SU-DHL-6 (cell line): ENCODE measurements at regions not wholly inside any gene's neighbourhood (a gene's known extent, or its start where the extent isn't known, plus 50 kb on each side); places are given as distances from the start of the nearest gene placed in this dataset.

Experiments used
- H2AFZ ChIP-seq: fragments of 200-600 bp; sonication (generic); 2 replicates; pipeline ENCODE4 v1.6.1; 2014; ENCODE audit warnings: low read depth, mild to moderate bottlenecking, moderate library complexity, mixed read lengths, antibody characterized with exemption, low read length; ENCODE audit not compliant: severe bottlenecking
- H3F3A ChIP-seq: fragments of 200-600 bp; shearing (Covaris generic); 2 replicates; pipeline ENCODE4 v1.6.0; 2016; ENCODE audit warnings: antibody characterized with exemption, mild to moderate bottlenecking; ENCODE audit not compliant: insufficient read depth
- H3K27ac ChIP-seq: fragments of 200-600 bp; sonication (generic); 2 replicates; pipeline ENCODE4 v1.5.1; 2016; ENCODE audit warnings: low read depth, mild to moderate bottlenecking, low read length, moderate library complexity, mixed read lengths
- H3K27me3 ChIP-seq: fragments of 200-600 bp; sonication (generic), shearing (Covaris generic); 2 replicates; pipeline ENCODE4 v1.6.0; 2014; ENCODE audit warnings: mild to moderate bottlenecking, low read length
- H3K36me3 ChIP-seq: fragments of 200-600 bp; sonication (generic); 2 replicates; pipeline ENCODE4 v1.6.1; 2014; ENCODE audit warnings: mild to moderate bottlenecking, low read length, mixed read lengths
- H3K4me2 ChIP-seq: fragments of 300-600, 200-600 bp; shearing (Covaris generic), sonication (generic); 2 replicates; pipeline ENCODE4 v1.6.0; 2014; ENCODE audit warnings: low read length, low read depth, mild to moderate bottlenecking; ENCODE audit not compliant: poor library complexity, severe bottlenecking
- H3K4me3 ChIP-seq: fragments of 200-600 bp; sonication (generic); 2 replicates; pipeline ENCODE4 v1.5.1; 2014; ENCODE audit warnings: antibody characterized with exemption, low read length, mild to moderate bottlenecking, mixed read lengths; ENCODE audit not compliant: insufficient read depth, poor library complexity, severe bottlenecking
- H3K79me2 ChIP-seq: fragments of 200-600 bp; sonication (generic); 2 replicates; pipeline ENCODE4 v1.6.1; 2014; ENCODE audit warnings: mild to moderate bottlenecking, low read length, moderate library complexity; ENCODE audit not compliant: insufficient read depth
- H3K9ac ChIP-seq: fragments of 200-600 bp; sonication (generic); 2 replicates; pipeline ENCODE4 v1.7.0; 2014; ENCODE audit warnings: mild to moderate bottlenecking, low read length
- H3K9me2 ChIP-seq: fragments of 200-600 bp; sonication (generic); replicated peaks from 2 replicates; pipeline ENCODE4 v1.6.1; 2014; ENCODE audit warnings: low read length; ENCODE audit not compliant: insufficient read depth
- H3K9me3 ChIP-seq: fragments of 200-600 bp; sonication (generic); 2 replicates; pipeline ENCODE4 v1.6.1; 2014; ENCODE audit warnings: low read length, mixed read lengths; ENCODE audit not compliant: insufficient read depth
- H4K20me1 ChIP-seq: fragments of 200-600 bp; sonication (generic); 2 replicates; pipeline ENCODE4 v1.6.1; 2014; ENCODE audit warnings: low read depth, mild to moderate bottlenecking, antibody characterized with exemption, low read length, moderate library complexity, mixed read lengths
- EZH2phosphoT487 ChIP-seq: fragments of 200-600 bp; sonication (generic), shearing (Covaris generic); conservative IDR thresholded peaks from 2 replicates; pipeline ENCODE4 v1.6.1; 2018; ENCODE audit warnings: mild to moderate bottlenecking, antibody characterized with exemption, low read length, moderate library complexity, mixed read lengths
- TF ChIP-seq, protein P1 (sequence below): fragments of 200-600 bp; sonication (generic); IDR thresholded peaks from one replicate; pipeline ENCODE4 v1.5.1; 2017; ENCODE audit warnings: antibody characterized with exemption, mild to moderate bottlenecking, low read length, moderate library complexity; ENCODE audit not compliant: insufficient read depth, poor library complexity, severe bottlenecking

DNA sequence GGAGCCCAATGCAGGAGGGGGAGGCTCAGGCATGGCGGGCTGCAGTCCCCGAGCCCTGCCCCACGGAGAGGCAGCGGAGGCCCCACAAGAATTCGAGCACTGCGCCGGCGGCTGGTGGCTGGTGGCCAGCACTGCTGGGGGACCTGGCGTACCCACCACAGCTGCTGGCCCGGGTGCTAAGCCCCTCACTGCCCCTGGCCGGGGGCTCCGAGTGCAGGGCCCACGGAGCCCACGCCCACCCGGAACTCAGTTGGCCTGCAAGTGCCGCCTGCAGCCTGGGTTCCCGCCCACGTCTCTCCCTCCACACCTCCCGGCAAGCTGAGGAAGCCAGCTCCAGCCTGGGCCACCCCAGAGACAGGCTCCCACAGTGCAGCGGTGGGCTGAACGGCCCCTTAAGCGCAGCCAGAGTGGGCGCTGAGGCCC, 780.3 kb downstream of the DTWD2 start:
- Histone ChIP-seq H3K9me3 (0 out of 2 replicates have a peak, but pooled peaks cover 5% of the 10 kb centered on the region), H3K79me2 (no peaks in the 10 kb centered on the region), H4K20me1 (no peaks in the 10 kb centered on the region), H3K4me3 (no peak overlapping the region), H3F3A (no peaks in the 10 kb centered on the region), H3K27me3 (no peaks in the 10 kb centered on the region), H3K36me3 (no peaks in the 10 kb centered on the region), H3K9ac (no peak overlapping the region), H3K4me2 (no peak overlapping the region), H3K9me2 (no peaks in the 10 kb centered on the region), H2AFZ (no peak overlapping the region), H3K27ac (no peak overlapping the region)
- TF ChIP-seq EZH2phosphoT487, result no peak
- TF ChIP-seq, protein P1, sequence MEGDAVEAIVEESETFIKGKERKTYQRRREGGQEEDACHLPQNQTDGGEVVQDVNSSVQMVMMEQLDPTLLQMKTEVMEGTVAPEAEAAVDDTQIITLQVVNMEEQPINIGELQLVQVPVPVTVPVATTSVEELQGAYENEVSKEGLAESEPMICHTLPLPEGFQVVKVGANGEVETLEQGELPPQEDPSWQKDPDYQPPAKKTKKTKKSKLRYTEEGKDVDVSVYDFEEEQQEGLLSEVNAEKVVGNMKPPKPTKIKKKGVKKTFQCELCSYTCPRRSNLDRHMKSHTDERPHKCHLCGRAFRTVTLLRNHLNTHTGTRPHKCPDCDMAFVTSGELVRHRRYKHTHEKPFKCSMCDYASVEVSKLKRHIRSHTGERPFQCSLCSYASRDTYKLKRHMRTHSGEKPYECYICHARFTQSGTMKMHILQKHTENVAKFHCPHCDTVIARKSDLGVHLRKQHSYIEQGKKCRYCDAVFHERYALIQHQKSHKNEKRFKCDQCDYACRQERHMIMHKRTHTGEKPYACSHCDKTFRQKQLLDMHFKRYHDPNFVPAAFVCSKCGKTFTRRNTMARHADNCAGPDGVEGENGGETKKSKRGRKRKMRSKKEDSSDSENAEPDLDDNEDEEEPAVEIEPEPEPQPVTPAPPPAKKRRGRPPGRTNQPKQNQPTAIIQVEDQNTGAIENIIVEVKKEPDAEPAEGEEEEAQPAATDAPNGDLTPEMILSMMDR, result no peak

DNA sequence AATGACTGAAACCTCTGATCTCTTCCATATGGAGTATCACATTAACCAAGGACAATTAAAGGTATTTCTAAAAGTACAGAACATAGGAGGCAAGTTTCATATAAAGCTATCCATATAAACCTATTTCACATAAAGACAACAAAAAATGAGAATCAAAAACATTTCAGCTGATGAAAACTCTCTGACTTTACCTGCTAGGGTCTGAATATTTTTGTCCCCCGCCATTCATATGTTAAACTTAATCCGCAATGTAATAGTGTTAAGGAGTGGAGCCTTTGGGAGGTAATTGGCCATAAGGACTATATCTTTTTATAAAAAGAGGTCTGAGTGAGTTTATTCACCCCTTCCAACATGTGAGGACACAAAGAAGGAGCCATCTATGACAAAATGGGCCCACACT, 788.5 kb downstream of the DTWD2 start:
- H3K79me2 ChIP-seq, result no peaks in the 10 kb centered on the region
- no peak overlapping the region for H3K27ac ChIP-seq
- H3K9ac ChIP-seq, result no peak overlapping the region
- H3K9me2 ChIP-seq, result no peaks in the 10 kb centered on the region
- H2AFZ ChIP-seq, result no peak overlapping the region
- H3K4me3 ChIP-seq, result no peak overlapping the region
- no peaks in the 10 kb centered on the region for H3K27me3 ChIP-seq
- H4K20me1 ChIP-seq, result no peaks in the 10 kb centered on the region
- H3K4me2 ChIP-seq, result no peak overlapping the region
- H3K36me3 ChIP-seq, result no peaks in the 10 kb centered on the region
- H3F3A ChIP-seq, result no peaks in the 10 kb centered on the region
- H3K9me3 ChIP-seq, result no peaks in the 10 kb centered on the region
- TF ChIP-seq, protein P1, result no peak
- TF ChIP-seq EZH2phosphoT487, result no peak

DNA sequence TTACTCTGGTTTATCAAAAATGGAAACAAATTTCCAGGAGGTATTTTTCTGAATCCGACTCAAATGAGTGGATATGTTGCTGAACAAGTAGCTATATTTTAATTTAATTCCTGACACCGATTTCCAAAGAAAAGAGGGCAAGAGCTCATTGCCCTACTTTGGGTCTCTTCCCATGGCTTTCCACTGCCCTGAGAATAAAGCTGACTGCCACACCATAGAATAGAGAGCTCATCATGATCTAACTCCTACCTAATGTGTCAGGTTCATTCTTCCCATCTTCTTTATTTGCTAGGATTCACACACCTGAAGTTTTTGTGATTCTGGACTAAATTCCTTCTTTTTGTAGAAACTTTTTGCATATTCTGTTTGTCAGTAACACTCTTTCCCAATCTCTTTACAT, 792.1 kb downstream of the DTWD2 start:
- no peaks in the 10 kb centered on the region for H3F3A ChIP-seq
- no peaks in the 10 kb centered on the region for H3K27me3 ChIP-seq
- no peak overlapping the region for H3K4me3 ChIP-seq
- H3K9me3 ChIP-seq, result no peaks in the 10 kb centered on the region
- H3K9me2 ChIP-seq, result no peaks in the 10 kb centered on the region
- H3K4me2 ChIP-seq, result no peak overlapping the region
- no peaks in the 10 kb centered on the region for H3K36me3 ChIP-seq
- no peak for TF ChIP-seq EZH2phosphoT487
- TF ChIP-seq, protein P1, result no peak
- H3K9ac ChIP-seq, result no peak overlapping the region
- H3K27ac ChIP-seq, result no peak overlapping the region
- H4K20me1 ChIP-seq, result no peaks in the 10 kb centered on the region
- no peaks in the 10 kb centered on the region for H3K79me2 ChIP-seq
- H2AFZ ChIP-seq, result no peak overlapping the region

DNA sequence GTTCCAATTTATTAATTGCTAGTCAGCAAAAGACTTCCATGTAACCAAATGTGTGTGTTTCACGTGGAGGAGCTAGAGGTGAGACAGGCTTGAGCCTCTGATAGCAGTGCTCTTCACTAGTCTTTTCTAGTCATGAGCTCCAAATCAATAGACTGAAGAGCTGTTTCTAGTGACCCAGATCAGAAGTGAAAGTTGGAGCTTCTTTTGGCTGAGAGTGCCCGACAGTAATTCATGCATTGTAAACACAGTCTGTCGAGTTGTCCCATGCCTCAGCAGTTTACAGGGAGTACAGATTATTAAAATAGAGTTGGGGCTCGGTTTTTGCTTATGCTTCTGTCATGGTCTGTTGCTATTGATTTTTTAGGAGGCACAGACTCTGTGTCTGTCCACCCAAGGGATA, 793.1 kb downstream of the DTWD2 start:
- TF ChIP-seq EZH2phosphoT487, result no peak
- TF ChIP-seq, protein P1, result no peak
- Histone ChIP-seq H2AFZ (no peak overlapping the region), H3K9ac (no peak overlapping the region)

More for the DNA sequence above, 793.1 kb downstream of the DTWD2 start:
- no peak overlapping the region for H3K4me2 ChIP-seq
- no peak overlapping the region for H3K4me3 ChIP-seq
- H3K36me3 ChIP-seq, result no peaks in the 10 kb centered on the region
- no peaks in the 10 kb centered on the region for H3F3A ChIP-seq
- H4K20me1 ChIP-seq, result no peaks in the 10 kb centered on the region
- H3K9me3 ChIP-seq, result no peaks in the 10 kb centered on the region
- no peaks in the 10 kb centered on the region for H3K27me3 ChIP-seq
- H3K79me2 ChIP-seq, result no peaks in the 10 kb centered on the region
- no peaks in the 10 kb centered on the region for H3K9me2 ChIP-seq
- no peak overlapping the region for H3K27ac ChIP-seq
